AG09309 (cell line): ENCODE measurements at regions not wholly inside any gene's neighbourhood (a gene's known extent, or its start where the extent isn't known, plus 50 kb on each side); places are given as distances from the start of the nearest gene placed in this dataset.
A peak's percentile ranks its signal among the peaks of the same experiment; 100 is the strongest.

Experiments used
- DNase-seq: peaks from one replicate; pipeline ENCODE4 v3.0.0-alpha.2; 2010; ENCODE audit warnings: low read depth
- H3K4me3 ChIP-seq: 2 replicates; pipeline ENCODE4 v1.5.1; 2011; ENCODE audit warnings: mild to moderate bottlenecking, low read depth, low read length, moderate library complexity; ENCODE audit not compliant: control insufficient read depth
- TF ChIP-seq, protein P1 (sequence below): IDR thresholded peaks from 2 replicates; pipeline ENCODE4 v1.5.1; 2011; ENCODE audit warnings: mild to moderate bottlenecking, low read depth, low read length, inconsistent platforms; ENCODE audit not compliant: insufficient read depth, control insufficient read depth; ENCODE audit errors: missing control alignments

DNA sequence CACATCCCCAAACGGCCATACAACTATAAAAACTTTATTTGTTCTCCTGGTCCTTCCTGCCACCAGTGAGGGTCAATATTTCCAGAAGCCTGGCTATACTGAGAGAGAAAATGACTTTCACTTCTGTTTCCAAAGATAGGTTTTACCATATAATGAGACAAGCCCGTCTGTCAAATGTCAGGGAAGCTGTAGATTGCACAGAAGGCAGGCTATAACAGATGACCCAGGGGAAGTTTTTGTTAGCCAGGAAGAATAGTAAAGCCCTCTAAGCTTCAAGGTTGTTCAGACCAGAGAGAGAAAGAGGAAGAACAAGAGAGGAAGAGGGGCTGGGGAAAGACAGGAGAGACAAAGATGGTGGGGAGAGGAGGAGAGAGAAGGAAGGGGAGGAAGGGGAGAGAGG lies 217.5 kb downstream of the GBA3 start:
- no peak for DNase-seq
- TF ChIP-seq, protein P1, sequence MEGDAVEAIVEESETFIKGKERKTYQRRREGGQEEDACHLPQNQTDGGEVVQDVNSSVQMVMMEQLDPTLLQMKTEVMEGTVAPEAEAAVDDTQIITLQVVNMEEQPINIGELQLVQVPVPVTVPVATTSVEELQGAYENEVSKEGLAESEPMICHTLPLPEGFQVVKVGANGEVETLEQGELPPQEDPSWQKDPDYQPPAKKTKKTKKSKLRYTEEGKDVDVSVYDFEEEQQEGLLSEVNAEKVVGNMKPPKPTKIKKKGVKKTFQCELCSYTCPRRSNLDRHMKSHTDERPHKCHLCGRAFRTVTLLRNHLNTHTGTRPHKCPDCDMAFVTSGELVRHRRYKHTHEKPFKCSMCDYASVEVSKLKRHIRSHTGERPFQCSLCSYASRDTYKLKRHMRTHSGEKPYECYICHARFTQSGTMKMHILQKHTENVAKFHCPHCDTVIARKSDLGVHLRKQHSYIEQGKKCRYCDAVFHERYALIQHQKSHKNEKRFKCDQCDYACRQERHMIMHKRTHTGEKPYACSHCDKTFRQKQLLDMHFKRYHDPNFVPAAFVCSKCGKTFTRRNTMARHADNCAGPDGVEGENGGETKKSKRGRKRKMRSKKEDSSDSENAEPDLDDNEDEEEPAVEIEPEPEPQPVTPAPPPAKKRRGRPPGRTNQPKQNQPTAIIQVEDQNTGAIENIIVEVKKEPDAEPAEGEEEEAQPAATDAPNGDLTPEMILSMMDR = no peak
- no peak overlapping the region for H3K4me3 ChIP-seq

DNA sequence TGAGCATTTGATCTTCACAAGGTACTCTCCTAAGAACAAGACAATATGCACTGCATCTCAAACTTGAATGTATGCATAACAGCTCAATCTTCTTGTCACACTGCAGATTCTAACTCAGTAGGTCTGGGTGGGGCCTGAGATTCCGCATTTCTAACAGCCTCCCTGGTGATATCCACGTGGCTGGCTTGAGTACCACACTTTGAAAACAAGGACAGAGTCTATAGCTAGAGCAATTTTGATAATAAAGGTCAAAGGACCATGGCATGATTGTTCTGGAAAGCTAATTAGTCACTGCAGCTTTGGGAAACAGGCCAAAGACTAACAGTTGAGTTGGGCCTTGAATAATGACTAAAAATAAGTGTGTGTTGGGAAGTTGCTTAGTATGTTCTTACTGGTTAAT lies 213.3 kb downstream of the GBA3 start:
- H3K4me3 ChIP-seq = no peak overlapping the region
- TF ChIP-seq, protein P1 = no peak
- DNase-seq = no peak

DNA sequence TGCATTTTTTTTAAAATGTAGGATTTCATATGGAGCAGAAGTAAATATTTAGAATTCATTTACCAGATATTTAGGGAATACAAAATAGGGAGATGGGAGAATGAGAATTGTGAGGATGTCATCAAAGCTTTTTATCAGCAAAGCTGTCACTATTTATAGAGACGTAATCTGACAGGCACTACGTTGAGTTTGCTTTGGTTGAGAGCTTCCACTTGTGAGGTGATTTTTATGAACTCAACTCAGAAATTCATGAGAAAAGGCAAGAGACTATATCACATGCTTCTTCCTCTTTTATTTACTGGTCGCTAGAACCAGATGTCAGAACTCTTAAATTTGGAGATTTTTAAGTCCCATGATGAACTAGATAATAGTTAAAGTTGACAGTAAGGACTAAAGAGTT lies 211.2 kb downstream of the GBA3 start:
- TF ChIP-seq, protein P1 = no peak
- no peak overlapping the region for H3K4me3 ChIP-seq
- DNase-seq = no peak

DNA sequence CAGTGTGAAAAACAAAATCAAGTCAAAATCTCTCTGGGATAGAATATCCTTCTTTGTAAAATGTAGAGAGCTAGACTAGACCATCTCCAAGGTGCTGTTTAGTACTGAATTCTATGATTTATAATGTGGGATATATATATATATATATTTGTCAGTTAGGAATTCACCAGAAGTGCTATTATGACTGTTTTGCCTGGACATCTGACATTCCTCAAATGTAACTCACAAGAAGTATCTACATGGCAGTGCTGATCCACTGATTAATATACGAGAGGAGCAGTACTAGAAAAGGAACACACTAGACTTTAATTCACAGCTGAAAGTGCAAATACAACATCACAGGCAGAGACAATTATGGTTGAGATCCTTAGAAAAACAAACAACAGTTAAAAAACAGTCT lies 208.9 kb downstream of the GBA3 start:
- H3K4me3 ChIP-seq = no peak overlapping the region
- DNase-seq = no peak
- TF ChIP-seq, protein P1 = no peak

DNA sequence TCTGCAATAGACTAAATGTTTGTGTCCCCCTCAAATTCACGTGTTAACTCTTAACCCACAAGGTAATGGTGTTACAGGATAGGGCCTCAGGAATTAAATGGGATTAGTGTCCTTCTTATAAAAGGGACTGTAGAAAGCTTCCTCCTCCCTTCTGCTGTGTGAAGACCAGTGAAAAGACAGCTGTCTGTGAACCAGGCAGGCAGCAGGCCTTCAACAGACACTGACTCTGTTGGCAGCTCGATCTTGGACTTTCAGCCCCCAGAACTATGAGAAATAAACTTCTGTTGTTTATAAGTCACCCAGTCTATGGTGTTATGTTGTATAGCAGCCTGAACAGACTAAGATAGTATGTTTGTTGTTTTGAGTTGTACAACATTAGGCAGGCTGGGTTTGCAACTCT lies 208.1 kb downstream of the GBA3 start:
- no peak overlapping the region for H3K4me3 ChIP-seq
- no peak for DNase-seq
- TF ChIP-seq, protein P1 = no peak

DNA sequence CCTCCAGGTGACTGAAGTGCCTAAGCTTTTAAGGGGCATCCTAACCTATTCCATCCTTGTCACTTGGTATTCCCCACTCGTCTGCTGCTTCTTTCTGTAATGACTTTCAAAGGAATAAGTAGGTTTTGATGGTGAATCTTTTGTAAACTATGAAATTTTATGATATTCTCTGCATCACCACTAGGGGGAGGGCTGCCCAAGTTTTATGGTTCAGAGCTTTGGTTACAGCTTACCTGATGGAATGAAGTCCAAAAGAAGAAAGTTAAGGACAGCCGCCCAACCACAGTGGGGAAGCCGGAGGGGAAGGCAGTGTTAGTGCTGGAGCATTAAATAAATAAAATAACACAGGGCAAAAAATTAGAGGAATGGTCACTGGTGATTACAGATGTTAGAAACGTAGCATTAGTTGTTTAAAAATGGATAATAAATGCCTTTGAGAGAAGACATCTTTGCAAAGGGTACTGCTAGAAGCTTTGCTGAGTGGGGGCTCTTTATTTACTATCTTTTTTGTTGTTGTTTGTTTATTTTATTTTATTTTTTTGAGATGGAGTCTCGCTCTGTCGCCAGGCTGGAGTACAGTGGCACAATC lies 204.9 kb downstream of the GBA3 start:
- TF ChIP-seq, protein P1 = peak; percentile 70
- H3K4me3 ChIP-seq = no peak overlapping the region
- no peak for DNase-seq

DNA sequence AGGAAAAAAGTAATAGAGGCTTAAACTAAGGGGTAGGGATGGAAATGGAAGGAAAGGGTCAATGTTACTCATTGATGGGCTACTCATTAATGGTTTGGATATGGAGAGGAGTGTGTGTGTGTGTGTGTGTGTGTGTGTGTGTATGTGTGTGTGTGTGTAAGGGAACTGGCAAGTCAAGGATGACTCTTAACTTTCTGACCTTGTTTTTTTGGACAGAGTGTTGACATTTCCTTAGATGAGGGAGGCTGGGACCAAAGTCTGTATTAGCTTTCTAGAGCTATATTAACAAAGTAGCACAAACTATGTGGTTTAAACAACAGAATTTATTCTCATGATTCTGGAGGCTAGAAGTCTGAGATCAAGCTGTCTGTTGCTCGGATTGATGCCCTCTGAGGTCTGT lies 202.7 kb downstream of the GBA3 start:
- no peak for DNase-seq
- TF ChIP-seq, protein P1 = no peak
- no peak overlapping the region for H3K4me3 ChIP-seq
